GM12891 (cell line): ENCODE measurements at regions not wholly inside any gene's neighbourhood (a gene's known extent, or its start where the extent isn't known, plus 50 kb on each side); places are given as distances from the start of the nearest gene placed in this dataset.

Source experiments
- POLR2A ChIP-seq: IDR thresholded peaks from 2 replicates; pipeline ENCODE4 v1.6.1; 2011; ENCODE audit warnings: low read depth, low read length, control low read depth
- POLR2AphosphoS5 ChIP-seq: IDR thresholded peaks from 2 replicates; pipeline ENCODE4 v1.6.1; 2011; ENCODE audit warnings: low read depth, low read length, control low read depth

DNA sequence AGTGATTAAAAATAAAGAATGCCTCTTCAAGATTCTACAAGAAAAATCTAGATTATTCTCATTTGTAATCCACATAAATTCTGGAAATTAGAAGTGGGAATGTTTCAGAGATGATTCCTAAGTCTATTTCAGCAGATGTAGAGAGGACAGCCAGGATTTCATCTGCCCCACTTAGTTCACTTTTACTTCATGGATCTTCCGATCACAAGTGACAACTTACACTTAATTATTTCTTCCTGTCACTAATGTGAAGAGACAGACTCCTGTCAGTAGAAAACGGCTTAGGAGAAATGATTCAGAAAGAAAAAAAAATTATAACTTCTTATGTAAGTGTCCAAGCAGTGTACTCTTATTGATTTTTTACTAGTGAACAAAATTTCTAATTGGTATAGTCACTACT lies 368.2 kb upstream of the SMIM30 start:
- TF ChIP-seq POLR2A (no peak), POLR2AphosphoS5 (no peak)
